ENCODE measurements at regions not wholly inside any gene's neighbourhood (a gene's known extent, or its start where the extent isn't known, plus 50 kb on each side); places are given as distances from the start of the nearest gene placed in this dataset.

- Histone ChIP-seq H3K27me3 (ENCODE audit: insufficient read depth, low read length, poor library complexity, severe bottlenecking) (no peaks in the 10 kb centered on the region), H3K9me2 (replicated peaks; ENCODE audit: low read depth, low read length) (no peaks in the 10 kb centered on the region), H3K36me3 (ENCODE audit: insufficient read depth, low read length) (no peaks in the 10 kb centered on the region), H3K4me2 (ENCODE audit: low read depth, low read length, poor library complexity, severe bottlenecking) (no peak overlapping the region), H3F3A (ENCODE audit: low read depth) (no peaks in the 10 kb centered on the region), H4K20me1 (ENCODE audit: insufficient read depth, low read length, poor library complexity, severe bottlenecking) (no peaks in the 10 kb centered on the region), H3K4me1 (ENCODE audit: insufficient read depth, low read length, poor library complexity, severe bottlenecking) (no peaks in the 10 kb centered on the region), H3K9me3 (ENCODE audit: insufficient read depth, low read depth, low read length) (no peaks in the 10 kb centered on the region; the same call in 1 of the 2 replicates), H3K79me2 (ENCODE audit: insufficient read depth, low read length) (no peaks in the 10 kb centered on the region), H3K9ac (ENCODE audit: low read depth, low read length, poor library complexity, severe bottlenecking) (no peak overlapping the region), H2AFZ (ENCODE audit: low read length) (no peak overlapping the region), H3K4me3 (ENCODE audit: low read length, poor library complexity, severe bottlenecking) (no peak overlapping the region)
- no peak for TF ChIP-seq EZH2phosphoT487 (IDR thresholded peaks at IDR 0.05; ENCODE audit: borderline replicate concordance)
- TF ChIP-seq CTCF (conservative IDR thresholded peaks at IDR 0.05; ENCODE audit: low read length): no peak
These were observed 146.7 kb downstream of the CXCL12 start for GRCh38 chr10:44238212-44238611.

DNA sequence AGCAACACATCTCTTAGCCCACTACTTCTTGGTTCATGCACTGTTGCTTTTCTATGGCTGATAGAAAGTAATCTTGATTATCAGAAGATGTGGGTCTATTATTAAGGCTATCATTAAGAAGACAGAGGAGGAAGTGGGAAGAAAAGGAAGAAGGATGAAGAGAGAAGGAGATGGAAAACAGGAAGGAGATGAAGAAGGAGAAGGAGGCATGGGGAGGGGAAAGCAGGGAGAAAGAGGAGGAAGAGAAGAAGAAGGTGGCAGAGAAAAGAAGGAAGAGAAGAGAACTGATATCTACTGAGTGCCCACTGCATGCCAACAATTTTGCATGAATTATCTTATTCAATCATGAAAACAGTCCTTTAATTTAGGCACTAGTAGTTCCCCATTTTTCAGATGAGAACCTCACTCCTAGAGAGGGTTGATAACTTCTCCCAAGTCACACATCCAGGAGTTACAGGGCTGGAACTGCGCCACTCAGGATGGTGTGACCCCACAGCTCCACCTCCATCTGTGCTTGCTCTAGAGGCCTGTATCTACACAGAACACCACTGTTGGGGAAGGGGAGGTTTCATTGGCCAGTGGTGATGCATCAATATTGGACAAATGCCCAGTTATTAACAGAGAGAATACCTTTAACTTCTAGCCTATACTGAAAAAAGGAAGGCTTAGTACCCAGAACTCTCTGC, 147.4 kb downstream of the CXCL12 start:
- no peaks in the 10 kb centered on the region for H3K4me1 ChIP-seq (ENCODE audit: insufficient read depth, low read length, poor library complexity, severe bottlenecking)
- H3K9me3 ChIP-seq (ENCODE audit: insufficient read depth, low read depth, low read length): no peaks in the 10 kb centered on the region; the same call in 1 of the 2 replicates
- no peaks in the 10 kb centered on the region for H3K9me2 ChIP-seq (replicated peaks; ENCODE audit: low read depth, low read length)
- H3K4me2 ChIP-seq (ENCODE audit: low read depth, low read length, poor library complexity, severe bottlenecking): no peak overlapping the region
- H4K20me1 ChIP-seq (ENCODE audit: insufficient read depth, low read length, poor library complexity, severe bottlenecking): no peaks in the 10 kb centered on the region
- H3K27me3 ChIP-seq (ENCODE audit: insufficient read depth, low read length, poor library complexity, severe bottlenecking): no peaks in the 10 kb centered on the region
- no peaks in the 10 kb centered on the region for H3K79me2 ChIP-seq (ENCODE audit: insufficient read depth, low read length)
- no peak overlapping the region for H2AFZ ChIP-seq (ENCODE audit: low read length)
- H3F3A ChIP-seq (ENCODE audit: low read depth): no peaks in the 10 kb centered on the region
- H3K36me3 ChIP-seq (ENCODE audit: insufficient read depth, low read length): no peaks in the 10 kb centered on the region
- no peak overlapping the region for H3K4me3 ChIP-seq (ENCODE audit: low read length, poor library complexity, severe bottlenecking)
- no peak overlapping the region for H3K9ac ChIP-seq (ENCODE audit: low read depth, low read length, poor library complexity, severe bottlenecking)
- TF ChIP-seq CTCF (conservative IDR thresholded peaks at IDR 0.05; ENCODE audit: low read length): no peak
- no peak for TF ChIP-seq EZH2phosphoT487 (IDR thresholded peaks at IDR 0.05; ENCODE audit: borderline replicate concordance)

DNA sequence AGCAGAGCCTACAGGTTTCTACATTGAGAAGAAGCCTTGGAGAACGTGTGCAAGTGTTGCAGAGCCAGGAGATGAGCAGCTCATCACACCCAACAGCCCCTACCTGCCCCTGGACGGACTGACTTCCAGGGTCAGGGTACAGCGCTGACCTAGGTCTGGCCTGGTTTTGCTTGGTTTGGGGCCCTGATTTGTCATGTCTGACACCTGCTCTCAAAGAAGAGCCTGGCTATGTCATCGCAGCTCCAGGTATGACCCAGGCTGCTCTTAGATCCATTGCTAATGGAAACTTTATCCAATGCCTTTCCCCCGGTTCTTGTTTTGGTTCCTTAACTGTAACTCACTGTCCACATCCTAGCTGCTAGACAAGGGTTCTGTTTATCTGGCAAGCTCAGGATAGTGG, 149.5 kb downstream of the CXCL12 start:
- no peaks in the 10 kb centered on the region for H3K4me1 ChIP-seq (ENCODE audit: insufficient read depth, low read length, poor library complexity, severe bottlenecking)
- H3K27me3 ChIP-seq (ENCODE audit: insufficient read depth, low read length, poor library complexity, severe bottlenecking): no peaks in the 10 kb centered on the region
- no peak overlapping the region for H2AFZ ChIP-seq (ENCODE audit: low read length)
- TF ChIP-seq CTCF (conservative IDR thresholded peaks at IDR 0.05; ENCODE audit: low read length): no peak
- no peak for TF ChIP-seq EZH2phosphoT487 (IDR thresholded peaks at IDR 0.05; ENCODE audit: borderline replicate concordance)
- no peak overlapping the region for H3K4me3 ChIP-seq (ENCODE audit: low read length, poor library complexity, severe bottlenecking)
- no peaks in the 10 kb centered on the region; the same call in 1 of the 2 replicates for H3K9me3 ChIP-seq (ENCODE audit: insufficient read depth, low read depth, low read length)
- H4K20me1 ChIP-seq (ENCODE audit: insufficient read depth, low read length, poor library complexity, severe bottlenecking): no peaks in the 10 kb centered on the region
- H3K36me3 ChIP-seq (ENCODE audit: insufficient read depth, low read length): no peaks in the 10 kb centered on the region
- no peaks in the 10 kb centered on the region for H3K79me2 ChIP-seq (ENCODE audit: insufficient read depth, low read length)
- H3F3A ChIP-seq (ENCODE audit: low read depth): no peaks in the 10 kb centered on the region
- no peak overlapping the region for H3K4me2 ChIP-seq (ENCODE audit: low read depth, low read length, poor library complexity, severe bottlenecking)
- H3K9ac ChIP-seq (ENCODE audit: low read depth, low read length, poor library complexity, severe bottlenecking): no peak overlapping the region
- H3K9me2 ChIP-seq (replicated peaks; ENCODE audit: low read depth, low read length): no peaks in the 10 kb centered on the region
